ENCODE measurements at regions not wholly inside any gene's neighbourhood (a gene's known extent, or its start where the extent isn't known, plus 50 kb on each side); places are given as distances from the start of the nearest gene placed in this dataset.
A peak's percentile ranks its signal among the peaks of the same experiment; 100 is the strongest.

DNA sequence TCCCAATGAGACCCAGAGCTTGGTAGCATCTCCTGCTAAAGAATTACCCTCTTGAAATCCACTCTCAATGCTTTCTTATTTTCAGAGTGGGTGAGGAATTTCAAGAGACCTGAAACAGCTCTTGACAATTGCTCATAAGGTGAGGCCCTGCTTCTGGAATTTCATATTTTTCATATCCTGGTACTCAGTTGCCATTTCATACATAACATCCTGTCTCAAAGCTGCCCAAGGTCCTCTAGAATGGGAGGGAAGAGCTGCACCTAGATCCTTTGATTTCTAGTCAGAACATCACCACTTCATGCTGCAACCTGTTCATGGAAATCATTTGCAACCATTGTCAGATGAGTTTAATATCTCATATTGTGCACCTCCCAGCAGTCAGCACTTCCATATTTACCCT lies 404.8 kb upstream of the GALNT5 start:
- Mint-ChIP-seq H3K27ac (no peak overlapping the region), H3K9me3 (no peaks in the 10 kb centered on the region), H3K36me3 (no peaks in the 10 kb centered on the region)
- no peak for DNase-seq (ENCODE audit: low spot score in 2 of 2)
- no peak for ATAC-seq

GRCh38 chr2:156864325-156864724 lies 393.2 kb upstream of the GALNT5 start:
- no peak for DNase-seq (ENCODE audit: low spot score in 2 of 2)
- H3K9me3 Mint-ChIP-seq: no peaks in the 10 kb centered on the region
- no peak for ATAC-seq
- no peaks in the 10 kb centered on the region for H3K36me3 Mint-ChIP-seq
- H3K27ac Mint-ChIP-seq: no peak overlapping the region

DNA sequence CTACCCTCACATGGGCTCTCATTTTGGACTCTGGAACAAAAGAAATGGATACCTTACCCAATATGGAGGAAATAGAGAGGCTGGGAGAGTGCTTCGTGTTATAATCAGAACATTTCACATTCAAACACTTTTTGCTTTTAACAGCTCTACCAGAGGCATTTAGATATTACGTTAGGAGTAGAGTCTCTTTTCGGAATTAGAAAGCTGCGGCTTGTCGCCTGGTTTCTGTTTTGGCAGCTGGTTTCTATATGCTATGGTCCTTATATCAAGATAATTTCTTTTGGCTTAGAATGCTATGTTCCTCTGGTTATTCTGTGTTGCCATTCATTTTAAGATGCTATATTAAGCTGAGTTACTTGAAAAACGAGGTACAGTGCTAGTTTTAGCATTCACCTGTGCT lies 392.8 kb upstream of the GALNT5 start:
- no peaks in the 10 kb centered on the region for H3K9me3 Mint-ChIP-seq
- ATAC-seq: no peak
- H3K27ac Mint-ChIP-seq: no peak overlapping the region
- DNase-seq (ENCODE audit: low spot score in 2 of 2): no peak
- no peaks in the 10 kb centered on the region for H3K36me3 Mint-ChIP-seq

DNA sequence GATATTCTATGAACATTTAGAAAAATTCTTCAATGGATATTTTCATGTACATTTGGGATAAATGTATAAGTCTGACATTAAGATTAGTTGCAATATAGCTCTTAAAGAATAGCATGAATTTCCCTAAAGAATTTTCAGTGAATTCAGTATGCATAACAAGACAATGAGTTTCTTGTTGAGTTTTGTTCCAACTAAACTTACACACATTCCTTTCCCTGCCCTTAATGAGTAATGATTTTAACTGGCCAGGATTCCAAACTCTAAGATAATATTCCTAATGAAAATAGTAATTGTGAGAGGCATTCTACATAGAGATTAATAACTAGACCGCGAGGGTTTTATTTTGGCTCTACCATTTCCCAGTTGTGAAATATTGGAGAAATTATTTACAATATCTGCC lies 390.3 kb upstream of the GALNT5 start:
- H3K36me3 Mint-ChIP-seq: no peaks in the 10 kb centered on the region
- ATAC-seq (no peak), DNase-seq (ENCODE audit: low spot score in 2 of 2) (no peak)
- no peak overlapping the region for H3K27ac Mint-ChIP-seq
- H3K9me3 Mint-ChIP-seq: peaks cover 0 to 1% of the 10 kb centered on the region in 2 donors

GRCh38 chr2:156874707-156875106 lies 382.8 kb upstream of the GALNT5 start:
- DNase-seq (ENCODE audit: low spot score in 2 of 2) (no peak), ATAC-seq (no peak)
- no peak overlapping the region for H3K27ac Mint-ChIP-seq
- no peaks in the 10 kb centered on the region for H3K36me3 Mint-ChIP-seq
- peaks cover 3 to 6% of the 10 kb centered on the region in 2 donors for H3K9me3 Mint-ChIP-seq

DNA sequence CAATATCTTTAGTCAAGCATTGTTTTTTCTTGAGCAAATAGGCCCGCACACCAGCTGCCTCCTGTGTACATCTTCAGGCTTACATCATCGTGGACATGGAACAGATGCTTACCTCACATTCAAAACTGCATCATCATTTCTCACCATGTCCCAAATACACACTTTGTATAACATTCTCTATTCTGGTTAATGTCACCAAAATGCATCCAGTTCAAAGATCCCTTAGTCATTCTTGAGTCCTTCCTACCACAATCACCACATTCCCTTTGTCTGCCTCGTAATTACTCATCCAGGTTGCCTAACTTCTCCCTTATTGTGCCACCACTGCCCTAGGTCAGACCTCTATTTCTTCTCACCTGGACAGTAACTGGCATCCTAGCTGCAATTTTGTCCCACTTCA lies 373.7 kb upstream of the GALNT5 start:
- ATAC-seq: no peak
- H3K9me3 Mint-ChIP-seq: no peaks in the 10 kb centered on the region

GRCh38 chr2:156884216-156884615 lies 373.3 kb upstream of the GALNT5 start:
- no peak overlapping the region for H3K27ac Mint-ChIP-seq
- DNase-seq (ENCODE audit: low spot score in 2 of 2) (no peak), ATAC-seq (no peak)
- H3K9me3 Mint-ChIP-seq: no peaks in the 10 kb centered on the region
- no peaks in the 10 kb centered on the region for H3K36me3 Mint-ChIP-seq

More for the DNA sequence above, 373.7 kb upstream of the GALNT5 start:
- H3K36me3 Mint-ChIP-seq: no peaks in the 10 kb centered on the region
- no peak for DNase-seq (ENCODE audit: low spot score in 2 of 2)
- no peak overlapping the region for H3K27ac Mint-ChIP-seq

DNA sequence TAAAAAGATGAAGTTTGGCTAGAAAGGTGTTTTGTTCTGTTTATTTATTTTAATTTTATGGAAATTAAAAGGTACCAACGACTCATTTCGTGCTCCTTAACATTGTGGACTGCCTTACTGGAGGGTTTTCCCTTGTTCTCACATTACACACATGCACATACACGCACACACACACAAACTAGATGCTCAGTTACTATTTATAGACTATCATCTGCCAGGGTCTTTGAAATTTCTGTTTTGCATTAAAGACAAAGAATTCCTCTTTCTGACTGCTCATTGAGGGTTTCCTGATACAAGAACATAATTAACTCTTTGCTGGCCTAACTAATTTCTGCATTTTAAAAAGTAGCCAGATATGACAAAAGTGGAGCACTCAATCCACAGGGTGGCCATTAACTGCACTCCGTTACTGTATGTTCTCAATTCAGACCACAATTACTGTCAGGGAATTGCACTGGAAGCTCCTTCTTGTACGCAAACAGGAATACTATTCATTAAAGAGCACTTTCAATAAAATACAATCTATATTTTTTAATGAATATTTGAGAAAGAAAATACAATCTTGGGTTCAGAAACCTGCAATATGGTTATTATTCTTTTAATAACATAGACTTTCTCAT lies 366.9 kb upstream of the GALNT5 start:
- H3K9me3 Mint-ChIP-seq: no peaks in the 10 kb centered on the region
- no peak for ATAC-seq
- no peak for DNase-seq (ENCODE audit: low spot score in 2 of 2)

DNA sequence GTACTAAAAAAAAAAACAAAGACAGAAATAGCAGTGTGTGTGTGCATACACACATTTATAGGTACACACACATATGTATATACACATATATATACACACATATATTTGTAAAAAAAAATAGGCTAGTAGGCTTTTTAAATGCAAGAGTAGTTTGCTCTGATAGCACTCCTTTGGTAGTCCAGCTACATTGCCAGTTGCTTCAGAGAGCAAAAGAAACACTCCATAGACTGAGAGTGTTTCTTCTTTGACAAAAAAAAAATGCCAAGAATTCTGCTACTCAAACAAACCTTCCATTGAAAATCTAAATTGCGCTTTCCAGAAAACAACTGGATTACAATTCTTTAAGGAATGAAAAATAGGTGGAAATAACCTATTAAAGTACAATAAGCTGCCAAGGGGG lies 365.9 kb upstream of the GALNT5 start:
- Mint-ChIP-seq H3K27ac (no peak overlapping the region), H3K36me3 (no peaks in the 10 kb centered on the region), H3K9me3 (no peaks in the 10 kb centered on the region)
- no peak for ATAC-seq
- no peak for DNase-seq (ENCODE audit: low spot score in 2 of 2)

More for the DNA sequence above, 366.9 kb upstream of the GALNT5 start:
- no peak overlapping the region for H3K27ac Mint-ChIP-seq
- no peaks in the 10 kb centered on the region for H3K36me3 Mint-ChIP-seq

DNA sequence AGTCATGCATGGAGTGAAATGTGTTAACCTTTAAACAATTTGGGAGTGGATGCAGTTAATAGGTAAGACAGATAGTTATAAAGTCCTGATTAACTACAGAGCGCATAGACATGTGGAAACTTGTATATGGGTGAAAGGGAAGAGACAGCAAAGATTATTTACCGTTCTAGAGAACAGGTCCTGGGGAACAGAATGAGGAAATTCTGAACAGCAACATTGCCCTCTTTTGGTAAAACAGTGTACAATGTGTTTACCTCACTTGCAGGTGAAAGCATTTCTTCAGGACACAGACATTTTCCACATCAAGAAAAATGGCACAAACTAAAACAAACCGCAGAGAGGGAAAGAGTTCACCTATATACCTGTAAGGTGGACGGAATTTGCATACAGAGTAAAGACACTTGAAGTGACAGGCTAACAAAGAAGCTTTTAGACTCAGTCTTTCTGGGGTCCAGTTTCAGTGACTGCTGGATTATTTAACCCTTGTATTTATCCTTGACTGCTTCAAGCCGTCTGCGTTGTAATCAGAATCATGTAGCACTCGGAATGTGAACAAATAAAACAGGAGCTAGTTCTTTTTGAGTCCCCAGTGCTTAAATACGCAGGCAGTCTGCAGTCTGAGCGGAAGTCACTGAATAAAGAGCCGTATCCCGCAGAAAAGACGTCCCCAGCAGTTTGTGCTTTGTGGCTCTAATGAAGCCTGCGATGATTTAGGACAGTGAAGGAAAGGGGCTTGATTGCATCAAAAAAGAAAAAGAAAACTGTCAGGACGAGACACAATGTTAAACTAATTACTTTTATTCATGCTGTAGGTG lies 364.8 kb upstream of the GALNT5 start:
- Mint-ChIP-seq H3K9me3 (peaks cover under 1% of the 10 kb centered on the region in 2 donors), H3K27ac (no peak overlapping the region), H3K36me3 (peaks cover under 1 to 1% of the 10 kb centered on the region in 2 donors)
- DNase-seq (ENCODE audit: low spot score in 2 of 2) (no peak), ATAC-seq (peak in 1 of 2 donors; percentile 31)

DNA sequence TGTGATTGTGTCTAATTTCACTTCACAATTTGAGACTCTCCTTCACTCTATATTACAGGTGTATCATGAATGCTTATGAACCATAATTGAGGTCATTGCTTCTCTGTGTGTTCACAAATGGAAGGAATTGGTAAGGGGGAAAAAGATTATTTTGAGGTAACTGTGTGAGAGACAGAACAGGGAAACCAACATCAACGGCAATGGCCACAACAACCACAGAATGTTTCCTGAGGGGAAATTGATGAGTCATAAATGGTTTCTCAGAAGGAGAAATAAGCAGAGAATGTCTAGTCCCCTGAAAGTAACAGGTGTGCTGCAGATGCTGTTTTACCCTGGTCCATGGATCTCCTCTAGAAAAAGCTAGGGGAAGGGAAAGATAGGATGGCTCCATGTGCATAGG lies 361.2 kb upstream of the GALNT5 start:
- peak in 1 of 2 donors; percentile 19 for DNase-seq (ENCODE audit: low spot score in 2 of 2)
- peaks cover 5 to 6% of the 10 kb centered on the region in 2 donors for H3K36me3 Mint-ChIP-seq
- H3K27ac Mint-ChIP-seq: peak overlapping the region in 1 of 2 donors; percentile 82
- peaks cover 4 to 5% of the 10 kb centered on the region in 2 donors for H3K9me3 Mint-ChIP-seq
- peak; percentile 33 to 94 for ATAC-seq

- Mint-ChIP-seq H3K36me3 (peaks cover 5 to 6% of the 10 kb centered on the region in 2 donors), H3K9me3 (peaks cover 4 to 5% of the 10 kb centered on the region in 2 donors), H3K27ac (no peak overlapping the region)
- no peak for ATAC-seq
- DNase-seq (ENCODE audit: low spot score in 2 of 2): no peak
Observed at GRCh38 chr2:156897548-156897947, 360.0 kb upstream of the GALNT5 start.

GRCh38 chr2:156901373-156902031 lies 356.0 kb upstream of the GALNT5 start:
- H3K27ac Mint-ChIP-seq: no peak overlapping the region
- H3K9me3 Mint-ChIP-seq: peaks cover 4 to 5% of the 10 kb centered on the region in 2 donors
- DNase-seq (ENCODE audit: low spot score in 2 of 2) (no peak), ATAC-seq (no peak)
- H3K36me3 Mint-ChIP-seq: peaks cover 5 to 6% of the 10 kb centered on the region in 2 donors

- Mint-ChIP-seq H3K27ac (no peak overlapping the region), H3K36me3 (no peaks in the 10 kb centered on the region), H3K9me3 (no peaks in the 10 kb centered on the region)
- DNase-seq (ENCODE audit: low spot score in 2 of 2) (no peak), ATAC-seq (no peak)
Observed at GRCh38 chr2:156903335-156903734, 354.2 kb upstream of the GALNT5 start.

DNA sequence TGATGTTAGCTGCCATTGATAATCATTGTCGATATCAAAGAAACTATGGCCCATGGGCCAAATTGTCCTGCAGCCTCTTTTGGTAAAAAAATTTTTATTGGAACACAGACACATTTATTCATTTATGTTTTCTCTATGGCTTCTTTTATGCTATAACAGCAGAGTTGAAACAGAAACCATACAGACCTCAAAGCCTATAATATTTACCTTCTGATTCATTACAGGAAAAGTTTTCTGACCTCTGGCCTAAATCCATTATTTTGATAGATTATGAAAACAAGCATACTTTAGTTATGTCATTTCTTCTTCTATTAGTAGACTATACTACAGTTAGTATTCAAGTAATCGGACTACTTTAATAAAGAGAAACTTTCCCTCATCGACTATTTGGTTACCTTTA lies 349.7 kb upstream of the GALNT5 start:
- Mint-ChIP-seq H3K27ac (no peak overlapping the region), H3K9me3 (no peaks in the 10 kb centered on the region)

DNA sequence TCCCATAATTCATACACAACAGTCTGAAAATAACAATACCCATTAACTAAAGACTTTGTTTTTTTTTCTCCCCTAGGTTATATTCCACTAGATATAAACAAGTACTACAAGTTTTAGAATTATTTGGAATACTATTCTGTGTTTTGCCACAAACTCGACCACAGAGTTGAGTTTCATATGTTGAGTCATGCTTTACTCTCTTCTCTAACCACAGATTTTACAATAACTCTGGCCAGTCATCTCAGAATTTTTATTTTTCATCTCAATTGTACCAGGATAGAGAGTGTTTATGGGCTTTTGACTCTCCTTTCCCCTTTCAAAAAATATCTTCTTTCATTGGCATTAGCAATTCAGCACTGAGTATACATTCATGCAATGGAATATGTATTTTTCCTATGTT lies 348.7 kb upstream of the GALNT5 start:
- H3K36me3 Mint-ChIP-seq: no peaks in the 10 kb centered on the region
- peak in 1 of 2 donors; percentile 75 for ATAC-seq
- no peaks in the 10 kb centered on the region for H3K9me3 Mint-ChIP-seq
- DNase-seq (ENCODE audit: low spot score in 2 of 2): no peak
- no peak overlapping the region for H3K27ac Mint-ChIP-seq

More for the DNA sequence above, 349.7 kb upstream of the GALNT5 start:
- H3K36me3 Mint-ChIP-seq: no peaks in the 10 kb centered on the region
- no peak for DNase-seq (ENCODE audit: low spot score in 2 of 2)
- no peak for ATAC-seq

DNA sequence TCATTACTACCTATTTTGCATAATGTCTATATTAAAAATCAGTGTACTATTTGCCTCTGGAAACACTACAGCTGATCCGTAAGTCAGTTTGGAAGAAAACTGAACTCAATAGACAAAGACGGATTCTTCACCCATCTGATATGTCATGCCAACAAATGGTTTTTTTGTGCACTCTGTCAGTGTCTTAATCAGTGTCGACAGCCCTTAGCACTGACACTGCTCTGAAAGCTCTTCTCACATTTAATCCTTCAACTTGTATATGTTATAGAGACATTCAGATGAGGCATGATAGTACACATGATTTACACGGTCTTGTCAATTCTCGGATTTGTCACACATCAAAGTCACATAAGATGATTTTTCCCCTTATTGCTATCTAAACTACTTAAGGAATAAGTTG lies 347.5 kb upstream of the GALNT5 start:
- DNase-seq (ENCODE audit: low spot score in 2 of 2) (no peak), ATAC-seq (no peak)
- Mint-ChIP-seq H3K9me3 (no peaks in the 10 kb centered on the region), H3K36me3 (no peaks in the 10 kb centered on the region), H3K27ac (no peak overlapping the region)

Data from activated naive CD4-positive, alpha-beta T cell treated with anti-CD3 and anti-CD28 coated beads, Interleukin-2, amount 50 U/mL, for 72 hours (primary cell).